H1 (cell line): ENCODE measurements at regions not wholly inside any gene's neighbourhood (a gene's known extent, or its start where the extent isn't known, plus 50 kb on each side); places are given as distances from the start of the nearest gene placed in this dataset.

Experiments used
- PHF8 ChIP-seq: fragments of 200-600 bp; sonication (generic); conservative IDR thresholded peaks from 2 replicates; pipeline ENCODE4 v1.7.1; 2012; ENCODE audit warnings: low read depth, mild to moderate bottlenecking, inconsistent platforms, low read length, moderate library complexity
- RBBP5 ChIP-seq: IDR thresholded peaks from 2 replicates; pipeline ENCODE4 v1.7.1; 2012; ENCODE audit warnings: low read depth, mild to moderate bottlenecking, inconsistent platforms, low read length, moderate library complexity, borderline replicate concordance
- SIN3A ChIP-seq, 2 experiments: IDR thresholded peaks in 1 of 2; conservative IDR thresholded peaks in 1 of 2; 2 replicates each; pipeline ENCODE4 v1.6.1; 2011 to 2012; ENCODE audit warnings: low read length in 2 of 2, improper control_type of control experiment in 1 of 2, low read depth in 1 of 2, mild to moderate bottlenecking in 1 of 2
- TF ChIP-seq, protein P1 (sequence below): IDR thresholded peaks from 2 replicates; pipeline ENCODE4 v1.6.1; 2012; ENCODE audit warnings: inconsistent platforms

DNA sequence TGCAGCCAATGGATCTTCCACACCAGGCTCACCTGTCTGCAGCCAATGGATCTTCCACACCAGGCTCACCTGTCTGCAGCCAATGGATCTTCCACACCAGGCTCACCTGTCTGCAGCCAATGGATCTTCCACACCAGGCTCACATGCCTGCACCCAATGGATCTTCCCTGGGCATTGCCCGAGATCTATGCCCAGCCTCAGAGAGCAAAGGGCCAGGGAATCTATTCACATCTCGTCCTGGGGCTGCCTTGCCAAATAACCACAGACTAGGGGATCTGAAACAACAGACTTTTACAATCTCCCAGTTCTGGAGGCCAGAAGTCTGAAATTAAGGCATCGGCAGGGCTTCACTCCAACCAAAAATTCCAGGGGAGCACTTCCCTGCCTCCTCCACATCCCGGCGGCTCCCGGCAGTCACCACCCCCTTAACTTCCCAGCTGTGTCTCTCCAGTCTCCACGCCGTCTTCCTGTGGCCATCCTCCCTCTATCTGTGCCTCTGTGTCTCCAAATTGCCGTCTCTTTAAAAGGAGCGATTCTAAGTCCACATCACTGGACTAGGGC is 92.4 kb upstream of the PPP2R2D start:
- TF ChIP-seq SIN3A (conservative IDR thresholded peaks at IDR 0.05 in 1 of 2, IDR thresholded peaks at IDR 0.05 in 1 of 2; ENCODE audit: low read depth in 1 of 2, low read length in 2 of 2) (no peak), RBBP5 (no peak), PHF8 (no peak)
- TF ChIP-seq, protein P1, sequence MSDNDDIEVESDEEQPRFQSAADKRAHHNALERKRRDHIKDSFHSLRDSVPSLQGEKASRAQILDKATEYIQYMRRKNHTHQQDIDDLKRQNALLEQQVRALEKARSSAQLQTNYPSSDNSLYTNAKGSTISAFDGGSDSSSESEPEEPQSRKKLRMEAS = no peak
